PC-9 (cell line): ENCODE measurements at regions not wholly inside any gene's neighbourhood (a gene's known extent, or its start where the extent isn't known, plus 50 kb on each side); places are given as distances from the start of the nearest gene placed in this dataset.
"Not testable (repeated sequence)": the region's sequence is repeated elsewhere in the genome, so short reads cannot be mapped to it uniquely, and the experiment has no call there.

Experiments
- BruUV-seq: library from RNA; stranded (reverse); fragments of 400-500 nt; replicated peaks from 2 replicates; lab custom pipeline; 2021; lab: Mats Ljungman, UMichigan
- CTCF ChIA-PET: fragments of 300-600 bp; sonication (Branson Sonifier 250); formaldehyde crosslinking; loops from one replicate; lab custom pipeline; 2022; ENCODE audit warnings: antibody characterized with exemption; lab: Charles Lee
- POLR2A ChIA-PET: fragments of 300-600 bp; sonication (Branson Sonifier 250); formaldehyde crosslinking; loops from one replicate; lab custom pipeline; 2022; ENCODE audit warnings: antibody characterized with exemption; ENCODE audit not compliant: unreplicated experiment; lab: Charles Lee
- DNase-seq, 2 experiments: peaks; one replicate each; pipeline versions ENCODE4 v3.0.0 to v3.0.0-alpha.2; 2015 to 2022; ENCODE audit warnings: mixed read lengths in 1 of 2
- H2AFZ ChIP-seq: fragments of 200-600 bp; sonication (generic); 2 replicates; pipeline ENCODE4 v1.8.1; 2017; ENCODE audit warnings: antibody characterized with exemption
- H3F3A ChIP-seq: fragments of 200-600 bp; sonication (generic); 2 replicates; pipeline ENCODE4 v1.8.1; 2017; ENCODE audit warnings: antibody characterized with exemption, mild to moderate bottlenecking, low read depth; ENCODE audit not compliant: insufficient read depth
- H3K27ac ChIP-seq: fragments of 200-600 bp; sonication (generic); 2 replicates; pipeline ENCODE4 v1.6.1; 2016; ENCODE audit warnings: mixed run types
- H3K27me3 ChIP-seq: fragments of 200-600 bp; sonication (generic); 2 replicates; pipeline ENCODE4 v1.6.1; 2016; ENCODE audit warnings: low read depth, mixed run types; ENCODE audit not compliant: insufficient read depth
- H3K36me3 ChIP-seq: fragments of 200-600 bp; sonication (generic); 2 replicates; pipeline ENCODE4 v1.6.1; 2016; ENCODE audit warnings: low read depth, mixed run types
- H3K4me1 ChIP-seq: fragments of 200-600 bp; sonication (generic); replicated peaks from 2 replicates; pipeline ENCODE4 v1.6.1; 2016; ENCODE audit warnings: mixed run types; ENCODE audit not compliant: insufficient read depth
- H3K4me2 ChIP-seq: fragments of 200-600 bp; sonication (generic); 2 replicates; pipeline ENCODE4 v1.6.1; 2017; ENCODE audit warnings: mixed run types
- H3K4me3 ChIP-seq: fragments of 200-600 bp; sonication (generic); 2 replicates; pipeline ENCODE4 v1.6.1; 2016; ENCODE audit warnings: mixed run types
- H3K79me2 ChIP-seq: fragments of 200-600 bp; sonication (generic); 2 replicates; pipeline ENCODE4 v1.6.1; 2017; ENCODE audit warnings: low read depth, mixed run types
- H3K9me2 ChIP-seq: fragments of 200-600 bp; sonication (generic); 2 replicates; pipeline ENCODE4 v1.8.1; 2017; ENCODE audit warnings: mild to moderate bottlenecking; ENCODE audit not compliant: insufficient read depth
- H3K9me3 ChIP-seq: fragments of 200-600 bp; sonication (generic); 2 replicates; pipeline ENCODE4 v1.8.1; 2016; ENCODE audit warnings: low read depth; ENCODE audit not compliant: insufficient read depth
- H4K20me1 ChIP-seq: fragments of 200-600 bp; sonication (generic); 2 replicates; pipeline ENCODE4 v1.8.1; 2017; ENCODE audit not compliant: insufficient read depth
- CTCF ChIP-seq: fragments of 200-600 bp; sonication (generic); conservative IDR thresholded peaks from 2 replicates; pipeline ENCODE4 v1.6.1; 2017; ENCODE audit warnings: mixed run types, antibody characterized with exemption, mild to moderate bottlenecking, moderate library complexity
- EZH2 ChIP-seq: fragments of 200-600 bp; sonication (generic); IDR thresholded peaks from 2 replicates; pipeline ENCODE4 v1.8.0; 2017; ENCODE audit warnings: antibody characterized with exemption, low read depth
- intact Hi-C: fragments of 100-400 bp; cut with micrococcal nuclease; formaldehyde crosslinking; loops from one replicate; pipeline ENCODE4 v1.10.0; 2022; ENCODE audit not compliant: unreplicated experiment

GRCh38 chr4:158958489-158959270 lies 144.2 kb upstream of the RAPGEF2 start:
- ChIA-PET CTCF (no interaction called here), POLR2A (no interaction called here)
- H3K4me3 ChIP-seq, result no peak overlapping the region
- peaks cover 4% of the 10 kb centered on the region; the same call in 1 of the 2 replicates for H3K4me1 ChIP-seq
- H3K4me2 ChIP-seq, result no peak overlapping the region
- no peaks in the 10 kb centered on the region for H4K20me1 ChIP-seq
- H3F3A ChIP-seq, result no peaks in the 10 kb centered on the region
- no peak overlapping the region for H3K27ac ChIP-seq
- no peaks in the 10 kb centered on the region for H3K27me3 ChIP-seq
- DNase-seq, result no peak
- no peaks in the 10 kb centered on the region for H3K79me2 ChIP-seq
- TF ChIP-seq CTCF, result no peak
- TF ChIP-seq EZH2, result no peak
- H3K36me3 ChIP-seq, result no peaks in the 10 kb centered on the region
- no peaks in the 10 kb centered on the region for H3K9me3 ChIP-seq
- no peak overlapping the region for H2AFZ ChIP-seq
- intact Hi-C loops, result no loop called here
- BruUV-seq, result no TSS peak
- no peaks in the 10 kb centered on the region for H3K9me2 ChIP-seq

- Histone ChIP-seq H3K36me3 (no peaks in the 10 kb centered on the region), H3K4me2 (no peak overlapping the region), H3F3A (no peaks in the 10 kb centered on the region), H2AFZ (no peak overlapping the region), H3K9me3 (no peaks in the 10 kb centered on the region), H4K20me1 (no peaks in the 10 kb centered on the region), H3K79me2 (no peaks in the 10 kb centered on the region), H3K4me1 (peaks cover 4% of the 10 kb centered on the region; the same call in 1 of the 2 replicates), H3K4me3 (no peak overlapping the region), H3K27me3 (no peaks in the 10 kb centered on the region), H3K27ac (no peak overlapping the region), H3K9me2 (no peaks in the 10 kb centered on the region)
- no peak for DNase-seq
- TF ChIP-seq CTCF (no peak), EZH2 (no peak)
- no TSS peak for BruUV-seq
- ChIA-PET CTCF (no interaction called here), POLR2A (no interaction called here)
- intact Hi-C loops, result no loop called here
Observed at GRCh38 chr4:158962393-158962792, 140.5 kb upstream of the RAPGEF2 start.

- H3F3A ChIP-seq, H3K36me3 ChIP-seq, H3K4me3 ChIP-seq, H3K79me2 ChIP-seq, H4K20me1 ChIP-seq, POLR2A ChIA-PET, H3K4me1 ChIP-seq, DNase-seq, BruUV-seq, H3K9me3 ChIP-seq, H3K27ac ChIP-seq, intact Hi-C loops, H3K27me3 ChIP-seq, H3K4me2 ChIP-seq, H3K9me2 ChIP-seq, CTCF ChIA-PET, H2AFZ ChIP-seq: not testable (repeated sequence)
Observed at GRCh38 chr4:158963282-158963681, 139.6 kb upstream of the RAPGEF2 start.
